Mucosa of descending colon (tissue), 3 donors: ENCODE measurements at regions not wholly inside any gene's neighbourhood (a gene's known extent, or its start where the extent isn't known, plus 50 kb on each side); places are given as distances from the start of the nearest gene placed in this dataset. TPM values are rescaled to one million over a fixed set of nuclear protein-coding genes. Genes with fewer than 3 reads are reported as not detected.

Experiments
- ATAC-seq: fragments of 200-7000 bp; cut with Tn5 transposase; one replicate; pipeline ENCODE4 v1.9.1; 2020; ENCODE audit warnings: mild to moderate bottlenecking, moderate library complexity
- DNase-seq, 3 donors: peaks; one replicate each; pipeline ENCODE4 v3.0.0-alpha.2; 2020
- H3K36me3 ChIP-seq: fragments of 200-600 bp; one replicate; pipeline ENCODE4 v1.8.0; 2021; ENCODE audit warnings: low read depth, mild to moderate bottlenecking
- H3K4me1 ChIP-seq: fragments of 200-600 bp; one replicate; pipeline ENCODE4 v1.8.0; 2021; ENCODE audit warnings: low read depth, mild to moderate bottlenecking
- H3K4me3 ChIP-seq: fragments of 200-600 bp; one replicate; pipeline ENCODE4 v1.8.0; 2021; ENCODE audit warnings: mild to moderate bottlenecking
- H3K9me3 ChIP-seq: fragments of 200-600 bp; one replicate; pipeline ENCODE4 v1.8.0; 2021; ENCODE audit warnings: mild to moderate bottlenecking
- intact Hi-C, 2 donors: fragments of 100-400 bp; cut with DNase I in 1 of 2; cut with micrococcal nuclease in 1 of 2; formaldehyde crosslinking; loops; one replicate each; pipeline versions ENCODE4 v1.11.0 to v1.11.1; 2022; cut with DNase I, micrococcal nuclease
- microRNA-seq: library from miRNA; unstranded; fragments of <30 nt; microRNA quantifications from one replicate; pipeline ENCODE4, GENCODE V29; 2019
- TF ChIP-seq, protein P1 (sequence below): fragments of 200-600 bp; IDR thresholded peaks from one replicate; pipeline ENCODE4 v1.8.0; 2022; ENCODE audit warnings: antibody characterized with exemption, mild to moderate bottlenecking
- donor health status: DM: no; HTN: no; CAD: no; lungs with moderate emphysema.
- donor health status: DM: no; HTN: no; CAD: no.
- donor health status: DM: no; HTN: yes; CAD: no.

DNA sequence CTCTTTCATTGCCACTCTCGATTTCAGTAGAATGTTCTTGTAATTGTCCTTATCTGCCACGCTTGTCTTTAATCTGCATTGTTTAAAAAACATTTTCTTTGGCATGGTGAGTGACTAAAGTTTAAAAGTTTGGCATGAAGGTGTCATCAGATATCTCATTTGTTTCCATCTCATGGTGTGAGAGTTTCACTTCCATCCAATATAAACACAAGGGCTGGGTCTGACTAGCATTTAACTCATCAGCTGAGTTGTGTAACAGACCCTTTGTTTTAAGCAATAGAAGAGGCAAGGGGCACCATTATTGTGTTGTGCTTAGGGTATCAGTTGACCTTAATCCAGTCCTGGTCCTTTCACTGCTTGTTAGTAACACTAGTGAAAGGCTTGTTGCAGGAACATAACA, 49.9 kb upstream of the IL12A start:
- intact Hi-C loops, result no loop called here
- ATAC-seq (no peak), DNase-seq (no peak)
- Histone ChIP-seq H3K9me3 (peaks cover 12% of the 10 kb centered on the region), H3K4me1 (no peaks in the 10 kb centered on the region), H3K4me3 (no peak overlapping the region), H3K36me3 (no peaks in the 10 kb centered on the region)
- TF ChIP-seq, protein P1, sequence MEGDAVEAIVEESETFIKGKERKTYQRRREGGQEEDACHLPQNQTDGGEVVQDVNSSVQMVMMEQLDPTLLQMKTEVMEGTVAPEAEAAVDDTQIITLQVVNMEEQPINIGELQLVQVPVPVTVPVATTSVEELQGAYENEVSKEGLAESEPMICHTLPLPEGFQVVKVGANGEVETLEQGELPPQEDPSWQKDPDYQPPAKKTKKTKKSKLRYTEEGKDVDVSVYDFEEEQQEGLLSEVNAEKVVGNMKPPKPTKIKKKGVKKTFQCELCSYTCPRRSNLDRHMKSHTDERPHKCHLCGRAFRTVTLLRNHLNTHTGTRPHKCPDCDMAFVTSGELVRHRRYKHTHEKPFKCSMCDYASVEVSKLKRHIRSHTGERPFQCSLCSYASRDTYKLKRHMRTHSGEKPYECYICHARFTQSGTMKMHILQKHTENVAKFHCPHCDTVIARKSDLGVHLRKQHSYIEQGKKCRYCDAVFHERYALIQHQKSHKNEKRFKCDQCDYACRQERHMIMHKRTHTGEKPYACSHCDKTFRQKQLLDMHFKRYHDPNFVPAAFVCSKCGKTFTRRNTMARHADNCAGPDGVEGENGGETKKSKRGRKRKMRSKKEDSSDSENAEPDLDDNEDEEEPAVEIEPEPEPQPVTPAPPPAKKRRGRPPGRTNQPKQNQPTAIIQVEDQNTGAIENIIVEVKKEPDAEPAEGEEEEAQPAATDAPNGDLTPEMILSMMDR, result no peak

Small RNA genes in the stretch of these regions (microRNA-seq; reads per million reads assigned to microRNA genes)
- not detected for gene MIR3919
